ENCODE measurements at regions not wholly inside any gene's neighbourhood (a gene's known extent, or its start where the extent isn't known, plus 50 kb on each side); places are given as distances from the start of the nearest gene placed in this dataset.

DNA sequence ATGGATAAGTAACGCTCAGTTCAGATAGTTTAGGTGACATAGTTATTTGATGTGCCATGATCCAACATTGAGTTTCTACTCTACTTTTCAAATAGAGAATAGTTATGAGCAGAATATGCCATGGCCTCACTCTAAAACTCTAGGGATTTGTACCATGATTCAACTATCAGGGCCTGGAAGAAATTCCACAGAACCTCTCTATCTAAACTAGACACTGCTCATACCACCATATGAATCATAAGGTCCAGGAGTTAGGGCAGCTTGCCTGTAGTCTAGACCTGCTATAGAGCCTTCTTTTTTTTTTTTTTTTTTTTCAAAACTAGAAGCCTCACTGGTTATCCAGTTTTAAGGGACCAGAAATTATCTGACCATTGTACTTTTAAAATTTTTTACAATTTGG is 571.8 kb upstream of the IMPG1 start:
- H3K4me1 ChIP-seq (ENCODE audit: control insufficient read depth in 1 of 2, insufficient read depth in 2 of 2, low read length in 2 of 2), result peaks cover 0 to 6% of the 10 kb centered on the region in 2 experiments; a peak in 1 of 4 replicates
- no peak overlapping the region for H3K9ac ChIP-seq (ENCODE audit: low read length)
- no peak overlapping the region for H2AFZ ChIP-seq (ENCODE audit: low read depth, low read length, poor library complexity, severe bottlenecking)
- H3K27me3 ChIP-seq (ENCODE audit: insufficient read depth, low read length), result no peaks in the 10 kb centered on the region
- no peak overlapping the region for H3K27ac ChIP-seq (ENCODE audit: low read depth, low read length)
- no peaks in the 10 kb centered on the region for H3K9me3 ChIP-seq (ENCODE audit: control insufficient read depth in 1 of 2, insufficient read depth in 1 of 2, low read depth in 1 of 2, low read length in 2 of 2)
- DNase-seq (ENCODE audit: low read depth, low spot score), result no peak
- H3K4me2 ChIP-seq (ENCODE audit: low read length), result no peak overlapping the region
- H3K79me2 ChIP-seq (ENCODE audit: insufficient read depth, low read length), result no peaks in the 10 kb centered on the region
- no peaks in the 10 kb centered on the region for H4K20me1 ChIP-seq (ENCODE audit: insufficient read depth)
- ChIA-PET CTCF (no interaction called here), RAD21 (ENCODE audit: low non-redundant PET in 1 of 2, low total read pairs in 2 of 2, uncharacterized antibody in 2 of 2, unreplicated experiment in 2 of 2) (no interaction called here), POLR2A (no interaction called here)
- ATAC-seq, result no peak
- TF ChIP-seq, protein P1, sequence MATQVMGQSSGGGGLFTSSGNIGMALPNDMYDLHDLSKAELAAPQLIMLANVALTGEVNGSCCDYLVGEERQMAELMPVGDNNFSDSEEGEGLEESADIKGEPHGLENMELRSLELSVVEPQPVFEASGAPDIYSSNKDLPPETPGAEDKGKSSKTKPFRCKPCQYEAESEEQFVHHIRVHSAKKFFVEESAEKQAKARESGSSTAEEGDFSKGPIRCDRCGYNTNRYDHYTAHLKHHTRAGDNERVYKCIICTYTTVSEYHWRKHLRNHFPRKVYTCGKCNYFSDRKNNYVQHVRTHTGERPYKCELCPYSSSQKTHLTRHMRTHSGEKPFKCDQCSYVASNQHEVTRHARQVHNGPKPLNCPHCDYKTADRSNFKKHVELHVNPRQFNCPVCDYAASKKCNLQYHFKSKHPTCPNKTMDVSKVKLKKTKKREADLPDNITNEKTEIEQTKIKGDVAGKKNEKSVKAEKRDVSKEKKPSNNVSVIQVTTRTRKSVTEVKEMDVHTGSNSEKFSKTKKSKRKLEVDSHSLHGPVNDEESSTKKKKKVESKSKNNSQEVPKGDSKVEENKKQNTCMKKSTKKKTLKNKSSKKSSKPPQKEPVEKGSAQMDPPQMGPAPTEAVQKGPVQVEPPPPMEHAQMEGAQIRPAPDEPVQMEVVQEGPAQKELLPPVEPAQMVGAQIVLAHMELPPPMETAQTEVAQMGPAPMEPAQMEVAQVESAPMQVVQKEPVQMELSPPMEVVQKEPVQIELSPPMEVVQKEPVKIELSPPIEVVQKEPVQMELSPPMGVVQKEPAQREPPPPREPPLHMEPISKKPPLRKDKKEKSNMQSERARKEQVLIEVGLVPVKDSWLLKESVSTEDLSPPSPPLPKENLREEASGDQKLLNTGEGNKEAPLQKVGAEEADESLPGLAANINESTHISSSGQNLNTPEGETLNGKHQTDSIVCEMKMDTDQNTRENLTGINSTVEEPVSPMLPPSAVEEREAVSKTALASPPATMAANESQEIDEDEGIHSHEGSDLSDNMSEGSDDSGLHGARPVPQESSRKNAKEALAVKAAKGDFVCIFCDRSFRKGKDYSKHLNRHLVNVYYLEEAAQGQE (IDR thresholded peaks at IDR 0.05; ENCODE audit: low read depth), result no peak
- TF ChIP-seq SP1 (IDR thresholded peaks at IDR 0.05; ENCODE audit: low read depth) (no peak), CEBPB (IDR thresholded peaks at IDR 0.05; ENCODE audit: low read depth) (no peak), ZBTB33 (IDR thresholded peaks at IDR 0.05; ENCODE audit: extremely low read depth, insufficient replicate concordance, low read length) (no peak)
- no peaks in the 10 kb centered on the region for H3K9me2 ChIP-seq (ENCODE audit: insufficient read depth)
- intact Hi-C loops (cut with micrococcal nuclease), result no loop called here
- no peaks in the 10 kb centered on the region for H3K36me3 ChIP-seq (ENCODE audit: control insufficient read depth in 1 of 2, insufficient read depth in 2 of 2, low read length in 2 of 2)
- H3K4me3 ChIP-seq (replicated peaks in 1 of 2; ENCODE audit: low read depth in 1 of 2, low read length in 2 of 2), result no peak overlapping the region
- BruUV-seq (replicated peaks), result no TSS peak
